NB4 (cell line): ENCODE measurements at regions not wholly inside any gene's neighbourhood (a gene's known extent, or its start where the extent isn't known, plus 50 kb on each side); places are given as distances from the start of the nearest gene placed in this dataset.

ENCODE experiments used
- DNase-seq: peaks from one replicate; pipeline ENCODE4 v3.0.0; 2010; ENCODE audit warnings: low read depth
- H3K4me3 ChIP-seq: one replicate; pipeline ENCODE4 v1.5.1; 2011; ENCODE audit warnings: mild to moderate bottlenecking, low read depth, low read length, moderate library complexity
- MYC ChIP-seq: IDR thresholded peaks from 2 replicates; pipeline ENCODE4 v1.6.1; 2011; ENCODE audit warnings: low read depth, low read length
- POLR2A ChIP-seq: IDR thresholded peaks from 2 replicates; pipeline ENCODE4 v1.6.1; 2011; ENCODE audit warnings: mild to moderate bottlenecking; ENCODE audit not compliant: insufficient read length; ENCODE audit errors: extremely low read depth
- TF ChIP-seq, protein P1 (sequence below): IDR thresholded peaks from 2 replicates; pipeline ENCODE4 v1.6.1; 2011; ENCODE audit warnings: low read depth, low read length
- TF ChIP-seq, protein P2 (sequence below): IDR thresholded peaks from one replicate; pipeline ENCODE4 v1.5.1; 2012; ENCODE audit warnings: low read depth, low read length

DNA sequence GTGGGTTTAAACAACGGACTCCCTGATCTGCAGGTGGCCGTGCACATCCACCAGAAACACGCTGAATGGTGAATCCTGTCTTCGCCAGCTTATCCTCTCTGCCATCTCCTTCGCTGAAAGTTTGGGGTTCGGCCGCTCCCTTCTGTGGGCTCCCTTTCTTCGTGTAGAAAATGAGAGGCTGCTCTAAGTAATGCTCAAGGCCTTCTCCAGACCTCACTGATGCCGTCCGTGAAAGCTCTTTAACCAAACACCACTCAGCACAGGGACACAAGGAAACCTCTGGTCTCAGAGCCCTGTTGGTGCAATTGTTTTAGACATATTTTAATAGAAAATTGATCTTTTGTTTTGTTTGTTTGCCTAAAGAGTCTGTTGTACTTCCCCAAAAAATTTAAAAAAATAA, 596.5 kb downstream of the IRX1 start:
- TF ChIP-seq MYC (no peak), POLR2A (no peak)
- TF ChIP-seq, protein P1, sequence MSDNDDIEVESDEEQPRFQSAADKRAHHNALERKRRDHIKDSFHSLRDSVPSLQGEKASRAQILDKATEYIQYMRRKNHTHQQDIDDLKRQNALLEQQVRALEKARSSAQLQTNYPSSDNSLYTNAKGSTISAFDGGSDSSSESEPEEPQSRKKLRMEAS = no peak
- TF ChIP-seq, protein P2, sequence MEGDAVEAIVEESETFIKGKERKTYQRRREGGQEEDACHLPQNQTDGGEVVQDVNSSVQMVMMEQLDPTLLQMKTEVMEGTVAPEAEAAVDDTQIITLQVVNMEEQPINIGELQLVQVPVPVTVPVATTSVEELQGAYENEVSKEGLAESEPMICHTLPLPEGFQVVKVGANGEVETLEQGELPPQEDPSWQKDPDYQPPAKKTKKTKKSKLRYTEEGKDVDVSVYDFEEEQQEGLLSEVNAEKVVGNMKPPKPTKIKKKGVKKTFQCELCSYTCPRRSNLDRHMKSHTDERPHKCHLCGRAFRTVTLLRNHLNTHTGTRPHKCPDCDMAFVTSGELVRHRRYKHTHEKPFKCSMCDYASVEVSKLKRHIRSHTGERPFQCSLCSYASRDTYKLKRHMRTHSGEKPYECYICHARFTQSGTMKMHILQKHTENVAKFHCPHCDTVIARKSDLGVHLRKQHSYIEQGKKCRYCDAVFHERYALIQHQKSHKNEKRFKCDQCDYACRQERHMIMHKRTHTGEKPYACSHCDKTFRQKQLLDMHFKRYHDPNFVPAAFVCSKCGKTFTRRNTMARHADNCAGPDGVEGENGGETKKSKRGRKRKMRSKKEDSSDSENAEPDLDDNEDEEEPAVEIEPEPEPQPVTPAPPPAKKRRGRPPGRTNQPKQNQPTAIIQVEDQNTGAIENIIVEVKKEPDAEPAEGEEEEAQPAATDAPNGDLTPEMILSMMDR = no peak
- no peak for DNase-seq
- no peak overlapping the region for H3K4me3 ChIP-seq

DNA sequence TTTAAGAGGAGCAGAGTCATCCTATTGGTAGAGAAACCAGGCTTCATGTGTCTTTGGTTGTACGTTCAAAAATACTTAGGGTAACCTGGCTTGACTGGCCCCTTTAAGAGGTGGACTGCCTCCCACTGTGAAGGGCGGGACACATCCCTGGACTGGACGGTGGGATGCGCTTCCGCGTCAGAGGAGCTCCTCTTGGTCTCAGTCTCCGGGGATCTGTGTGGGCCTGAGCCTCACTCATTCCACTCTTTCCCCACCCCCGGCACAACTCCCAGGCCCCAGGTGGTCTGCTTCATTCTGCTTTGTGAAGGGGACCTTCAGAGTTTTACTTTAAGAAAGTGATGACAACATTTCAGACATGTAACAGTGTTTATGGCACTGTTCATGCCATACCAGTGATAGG, 601.1 kb downstream of the IRX1 start:
- DNase-seq = no peak
- TF ChIP-seq MYC (no peak), POLR2A (no peak)
- TF ChIP-seq, protein P2 = no peak
- TF ChIP-seq, protein P1 = no peak

DNA sequence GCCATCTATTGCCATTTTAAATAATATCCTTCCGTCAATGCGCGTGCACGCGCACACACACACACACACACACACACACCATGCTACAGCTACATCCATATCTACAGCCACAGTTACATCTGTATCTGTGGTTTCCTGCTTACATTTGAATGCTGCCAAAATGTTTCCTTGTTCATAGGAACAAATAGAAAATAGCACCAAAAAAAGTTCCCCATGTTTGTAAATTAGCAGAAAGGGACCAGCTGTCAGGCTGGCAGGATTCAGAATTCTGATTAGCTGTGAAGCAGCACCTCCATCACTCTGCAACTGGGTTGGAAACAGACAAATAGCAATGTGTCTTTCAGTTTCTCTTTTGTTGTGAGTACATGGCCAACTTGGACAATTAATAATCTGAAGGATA, 601.5 kb downstream of the IRX1 start:
- TF ChIP-seq POLR2A (no peak), MYC (no peak)
- TF ChIP-seq, protein P2 = no peak
- TF ChIP-seq, protein P1 = no peak
- H3K4me3 ChIP-seq = no peak overlapping the region
- no peak for DNase-seq

More for the DNA sequence above, 601.1 kb downstream of the IRX1 start:
- no peak overlapping the region for H3K4me3 ChIP-seq

DNA sequence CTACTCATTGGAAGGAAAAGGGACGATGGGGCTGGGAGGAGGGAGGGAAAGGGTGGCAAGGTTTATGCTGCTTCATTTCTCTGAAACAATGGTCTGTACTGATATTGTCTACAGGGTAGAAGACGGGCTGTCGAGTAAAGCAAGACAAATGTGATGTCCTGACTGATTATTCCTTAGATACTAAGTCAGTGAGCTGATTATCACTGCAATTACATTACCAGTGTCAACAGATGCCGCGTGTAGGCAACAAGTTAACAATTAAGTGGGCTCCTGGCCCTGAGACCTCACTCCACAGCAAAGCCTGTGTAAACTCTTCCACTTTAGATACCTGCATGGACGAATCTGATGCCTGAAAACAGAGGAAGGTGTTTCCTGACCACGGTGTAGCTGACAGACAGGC, 602.8 kb downstream of the IRX1 start:
- H3K4me3 ChIP-seq = no peak overlapping the region
- TF ChIP-seq, protein P1 = no peak
- TF ChIP-seq, protein P2 = no peak
- TF ChIP-seq MYC = no peak
- DNase-seq = no peak

DNA sequence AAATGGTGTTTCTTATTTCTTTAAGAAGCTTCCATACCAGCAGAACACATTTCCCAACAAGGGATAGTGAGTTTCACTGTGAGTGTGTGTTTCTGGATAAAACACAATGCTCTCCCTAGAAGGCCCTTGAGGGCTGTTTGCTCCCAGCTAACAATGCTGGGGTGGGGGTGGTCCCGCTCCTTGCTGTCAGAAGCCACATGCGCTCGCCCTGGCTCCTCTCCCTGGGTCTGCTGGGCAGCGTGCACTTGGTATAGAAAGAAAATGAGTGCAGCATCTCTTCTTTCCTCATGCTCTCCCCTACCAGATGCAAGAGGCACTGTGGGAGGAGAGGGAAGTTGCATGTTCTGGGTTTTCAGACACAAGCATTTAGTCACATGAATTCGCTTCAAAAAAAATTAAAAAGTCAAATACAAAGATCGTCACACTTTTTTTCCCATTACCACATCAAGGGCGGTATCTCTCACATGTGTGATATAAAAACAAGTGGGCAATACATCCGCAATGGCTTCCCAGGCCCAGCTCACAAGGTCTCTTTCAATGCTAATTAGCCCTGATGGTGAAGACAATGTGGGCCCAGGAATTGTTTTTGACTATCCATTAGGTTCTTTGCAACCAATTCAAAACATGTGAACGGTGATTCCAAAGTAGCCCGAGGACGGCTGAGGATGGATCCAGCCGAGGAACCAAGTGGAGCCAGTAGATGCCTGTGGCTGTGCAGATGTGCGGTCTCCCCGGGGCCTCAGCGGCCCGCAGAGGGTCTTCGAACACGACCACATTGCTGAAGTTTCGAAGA, 603.6 kb downstream of the IRX1 start:
- no peak overlapping the region for H3K4me3 ChIP-seq
- DNase-seq = no peak
- TF ChIP-seq, protein P1 = no peak
- no peak for TF ChIP-seq MYC
- TF ChIP-seq, protein P2 = no peak
- no peak for TF ChIP-seq POLR2A
